ENCODE measurements at regions not wholly inside any gene's neighbourhood (a gene's known extent, or its start where the extent isn't known, plus 50 kb on each side); places are given as distances from the start of the nearest gene placed in this dataset.

GRCh38 chr9:81851340-81851739, 76.9 kb upstream of the SPATA31D4 start:
- no peaks in the 10 kb centered on the region for H3K36me3 ChIP-seq (ENCODE audit: control insufficient read depth in 2 of 2, extremely low read depth in 1 of 2, insufficient read depth in 2 of 2, low read length in 2 of 2)
- no peak overlapping the region for H3K4me3 ChIP-seq (replicated peaks in 1 of 3; ENCODE audit: insufficient read depth in 1 of 3, low read depth in 1 of 3, low read length in 3 of 3)
- H4K20me1 ChIP-seq (replicated peaks; ENCODE audit: control insufficient read depth, extremely low read depth, insufficient read depth, low read length): no peaks in the 10 kb centered on the region
- no TSS peak for BruUV-seq (replicated peaks)
- no peak overlapping the region for H3K4me2 ChIP-seq (ENCODE audit: insufficient read depth, low read length)
- intact Hi-C loops (cut with micrococcal nuclease): no loop called here
- H3K9me3 ChIP-seq (replicated peaks; ENCODE audit: control insufficient read depth, insufficient read depth, low read length): no peaks in the 10 kb centered on the region
- no peaks in the 10 kb centered on the region for H3K27me3 ChIP-seq (ENCODE audit: control insufficient read depth in 2 of 2, insufficient read depth in 2 of 2, low read length in 2 of 2)
- H3K79me2 ChIP-seq (ENCODE audit: control insufficient read depth, insufficient read depth, low read length): no peaks in the 10 kb centered on the region
- peaks cover 42% of the 10 kb centered on the region for H3K4me1 ChIP-seq (ENCODE audit: control insufficient read depth, extremely low read depth, insufficient read depth, low read length)
- H3K9me1 ChIP-seq (replicated peaks; ENCODE audit: control insufficient read depth, extremely low read depth, insufficient read depth, low read length): no peaks in the 10 kb centered on the region
- dilution Hi-C loops (cut with MboI; ENCODE audit: extremely low pct_ligation_motif_present, low sequenced_read_pairs): no loop called here
- no peak overlapping the region for H2AFZ ChIP-seq (ENCODE audit: low read depth, low read length)
- H3K27ac ChIP-seq (ENCODE audit: insufficient read depth, low read depth, low read length): no peak overlapping the region
- POLR2A ChIA-PET: interaction anchor here (0.6 kb wide), 1 partner anchor 9 kb away, joined by 8 read pairs; no protein-coding TSS in a partner anchor
- TF ChIP-seq FOS (IDR thresholded peaks at IDR 0.05; ENCODE audit: borderline replicate concordance, insufficient read depth, low read length): no peak
- FAIRE-seq (no peak), DNase-seq (ENCODE audit: low read depth, low spot score) (no peak)
- CTCF ChIA-PET: interaction anchor here (2.3 to 4.8 kb wide), 2 partner anchors 13 to 163 kb away, joined by 8 to 47 read pairs; partner anchors contain the start of gene TLE1
- no peak overlapping the region for H3K9ac ChIP-seq (replicated peaks; ENCODE audit: extremely low read depth, insufficient read depth, low read length)

- no peaks in the 10 kb centered on the region for H3K36me3 ChIP-seq (ENCODE audit: control insufficient read depth in 2 of 2, extremely low read depth in 1 of 2, insufficient read depth in 2 of 2, low read length in 2 of 2)
- BruUV-seq (replicated peaks): no TSS peak
- no peaks in the 10 kb centered on the region for H3K79me2 ChIP-seq (ENCODE audit: control insufficient read depth, insufficient read depth, low read length)
- dilution Hi-C loops (cut with MboI; ENCODE audit: extremely low pct_ligation_motif_present, low sequenced_read_pairs): no loop called here
- peaks cover 32% of the 10 kb centered on the region for H3K4me1 ChIP-seq (ENCODE audit: control insufficient read depth, extremely low read depth, insufficient read depth, low read length)
- no peaks in the 10 kb centered on the region for H4K20me1 ChIP-seq (replicated peaks; ENCODE audit: control insufficient read depth, extremely low read depth, insufficient read depth, low read length)
- POLR2A ChIA-PET: no interaction called here
- CTCF ChIA-PET: interaction anchor here (1.2 kb wide), 1 partner anchor 14 kb away, joined by 5 read pairs; no protein-coding TSS in a partner anchor
- no peaks in the 10 kb centered on the region for H3K9me3 ChIP-seq (replicated peaks; ENCODE audit: control insufficient read depth, insufficient read depth, low read length)
- no peaks in the 10 kb centered on the region for H3K9me1 ChIP-seq (replicated peaks; ENCODE audit: control insufficient read depth, extremely low read depth, insufficient read depth, low read length)
- intact Hi-C loops (cut with micrococcal nuclease): no loop called here
- H2AFZ ChIP-seq (ENCODE audit: low read depth, low read length): no peak overlapping the region
- FAIRE-seq (no peak), DNase-seq (ENCODE audit: low read depth, low spot score) (no peak)
- H3K4me3 ChIP-seq (replicated peaks in 1 of 3; ENCODE audit: insufficient read depth in 1 of 3, low read depth in 1 of 3, low read length in 3 of 3): no peak overlapping the region
- no peak overlapping the region for H3K4me2 ChIP-seq (ENCODE audit: insufficient read depth, low read length)
- H3K27ac ChIP-seq (ENCODE audit: insufficient read depth, low read depth, low read length): no peak overlapping the region
- peaks cover 1 to 2% of the 10 kb centered on the region in 2 experiments for H3K27me3 ChIP-seq (ENCODE audit: control insufficient read depth in 2 of 2, insufficient read depth in 2 of 2, low read length in 2 of 2)
- no peak overlapping the region for H3K9ac ChIP-seq (replicated peaks; ENCODE audit: extremely low read depth, insufficient read depth, low read length)
- TF ChIP-seq CTCF (IDR thresholded peaks at IDR 0.05; ENCODE audit: extremely low read depth in 1 of 2, insufficient read depth in 1 of 2, low read depth in 1 of 2, low read length in 2 of 2): no peak
- TF ChIP-seq MYC (IDR thresholded peaks at IDR 0.05; ENCODE audit: low read depth, low read length): no peak
- TF ChIP-seq POLR2AphosphoS5 (IDR thresholded peaks at IDR 0.05; ENCODE audit: insufficient read depth, low read depth, low read length): no peak
- TF ChIP-seq JUN (IDR thresholded peaks at IDR 0.05; ENCODE audit: borderline replicate concordance, insufficient read depth, insufficient read length, low read depth): no peak
- no peak for TF ChIP-seq EZH2 (IDR thresholded peaks at IDR 0.05; ENCODE audit: borderline replicate concordance, low read depth, low read length, severe bottlenecking)
- TF ChIP-seq MAX (IDR thresholded peaks at IDR 0.05; ENCODE audit: insufficient read depth, insufficient read length): no peak
Observed at GRCh38 chr9:81852820-81853219, 75.4 kb upstream of the SPATA31D4 start.

All from endothelial cell of umbilical vein (primary cell).